ENCODE measurements at regions not wholly inside any gene's neighbourhood (a gene's known extent, or its start where the extent isn't known, plus 50 kb on each side); places are given as distances from the start of the nearest gene placed in this dataset.

DNA sequence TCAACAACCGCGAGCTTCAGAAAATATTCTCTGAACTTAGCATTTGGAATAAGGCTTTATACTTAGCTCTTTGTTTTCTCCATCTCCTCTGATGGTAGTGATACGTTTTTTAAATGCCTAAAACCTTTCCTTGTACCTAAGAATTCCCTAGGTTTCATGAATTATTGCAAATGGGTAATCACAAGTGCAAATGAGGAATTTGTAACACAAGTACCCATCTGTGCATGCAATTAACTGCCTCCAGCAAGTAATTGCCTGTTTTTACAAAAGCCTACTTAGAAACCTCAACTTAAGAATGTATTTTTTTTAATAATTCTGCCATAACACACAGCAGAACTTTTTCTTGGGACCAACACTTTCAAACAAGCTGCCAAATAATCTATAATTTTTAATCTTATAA is 149.2 kb downstream of the PHLDA1 start (continued):
- TF ChIP-seq ZNF518B (CRISPR knock-in tag; IDR thresholded peaks at IDR 0.05) (no peak), KDM1A (IDR thresholded peaks at IDR 0.05) (no peak), CCAR2 (IDR thresholded peaks at IDR 0.05; ENCODE audit: low read depth, low read length) (no peak), ZNF696 (CRISPR knock-in tag; conservative IDR thresholded peaks at IDR 0.05) (no peak), ZNF121 (CRISPR knock-in tag; conservative IDR thresholded peaks at IDR 0.05) (no peak), BRF1 (IDR thresholded peaks at IDR 0.05; ENCODE audit: borderline replicate concordance, extremely low read depth, insufficient read length) (no peak), SMARCA4 (IDR thresholded peaks at IDR 0.05) (no peak)
- TF ChIP-seq, protein P1, sequence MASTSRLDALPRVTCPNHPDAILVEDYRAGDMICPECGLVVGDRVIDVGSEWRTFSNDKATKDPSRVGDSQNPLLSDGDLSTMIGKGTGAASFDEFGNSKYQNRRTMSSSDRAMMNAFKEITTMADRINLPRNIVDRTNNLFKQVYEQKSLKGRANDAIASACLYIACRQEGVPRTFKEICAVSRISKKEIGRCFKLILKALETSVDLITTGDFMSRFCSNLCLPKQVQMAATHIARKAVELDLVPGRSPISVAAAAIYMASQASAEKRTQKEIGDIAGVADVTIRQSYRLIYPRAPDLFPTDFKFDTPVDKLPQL (IDR thresholded peaks at IDR 0.05; ENCODE audit: extremely low read depth, insufficient read length) = no peak

DNA sequence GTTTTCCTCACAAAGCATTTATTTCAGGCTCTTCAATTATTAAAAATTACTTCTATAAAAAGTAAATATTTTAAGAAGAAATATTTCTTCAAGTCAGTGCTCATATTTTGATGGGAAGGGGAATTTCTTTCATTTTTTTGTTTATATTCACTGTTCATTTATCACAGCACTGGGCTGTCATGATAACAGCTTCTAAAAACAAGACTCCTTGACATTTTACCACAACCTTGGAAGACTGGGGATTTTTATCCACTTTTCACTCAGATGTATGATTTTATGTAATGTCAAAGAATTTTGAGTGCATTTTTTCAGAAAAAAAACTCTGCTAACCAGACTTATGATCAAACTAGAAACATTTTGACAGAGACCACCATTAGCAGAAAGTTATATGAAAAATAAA is 149.7 kb downstream of the PHLDA1 start:
- POLR2A ChIA-PET = interaction anchor here (0.7 to 1.5 kb wide), 3 partner anchors 9 to 245 kb away, joined by 3 to 4 read pairs (median 3); no protein-coding TSS in a partner anchor
- in situ Hi-C loops (cut with MboI) = no loop called here
- CTCF ChIA-PET (ENCODE audit: low intra/inter-chr PET ratio) = no interaction called here
- TF ChIP-seq, protein P2, sequence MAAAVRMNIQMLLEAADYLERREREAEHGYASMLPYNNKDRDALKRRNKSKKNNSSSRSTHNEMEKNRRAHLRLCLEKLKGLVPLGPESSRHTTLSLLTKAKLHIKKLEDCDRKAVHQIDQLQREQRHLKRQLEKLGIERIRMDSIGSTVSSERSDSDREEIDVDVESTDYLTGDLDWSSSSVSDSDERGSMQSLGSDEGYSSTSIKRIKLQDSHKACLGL (CRISPR knock-in tag; IDR thresholded peaks at IDR 0.05; ENCODE audit: borderline replicate concordance, poor library complexity, severe bottlenecking) = no peak
- TF ChIP-seq MBD2 (IDR thresholded peaks at IDR 0.05; ENCODE audit: borderline replicate concordance, low read depth) = no peak
- TF ChIP-seq ZC3H4 (CRISPR knock-in tag; IDR thresholded peaks at IDR 0.05; ENCODE audit: borderline replicate concordance) = no peak
- no peak for TF ChIP-seq MXI1 (IDR thresholded peaks at IDR 0.05; ENCODE audit: low read depth, low read length)
- no peak for TF ChIP-seq CHD4 (IDR thresholded peaks at IDR 0.05; ENCODE audit: insufficient read depth, insufficient replicate concordance, low read depth, low read length, poor library complexity, severe bottlenecking)
- TF ChIP-seq, protein P3, sequence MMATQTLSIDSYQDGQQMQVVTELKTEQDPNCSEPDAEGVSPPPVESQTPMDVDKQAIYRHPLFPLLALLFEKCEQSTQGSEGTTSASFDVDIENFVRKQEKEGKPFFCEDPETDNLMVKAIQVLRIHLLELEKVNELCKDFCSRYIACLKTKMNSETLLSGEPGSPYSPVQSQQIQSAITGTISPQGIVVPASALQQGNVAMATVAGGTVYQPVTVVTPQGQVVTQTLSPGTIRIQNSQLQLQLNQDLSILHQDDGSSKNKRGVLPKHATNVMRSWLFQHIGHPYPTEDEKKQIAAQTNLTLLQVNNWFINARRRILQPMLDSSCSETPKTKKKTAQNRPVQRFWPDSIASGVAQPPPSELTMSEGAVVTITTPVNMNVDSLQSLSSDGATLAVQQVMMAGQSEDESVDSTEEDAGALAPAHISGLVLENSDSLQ (IDR thresholded peaks at IDR 0.05) = peak; percentile 39; the same call in 1 of the 2 replicates
- TF ChIP-seq TCF3 (CRISPR knock-in tag; IDR thresholded peaks at IDR 0.05) = peak; percentile 54
- 0 out of 2 replicates have a peak, but pooled peaks have one; percentile 27 for TF ChIP-seq ARID1B (IDR thresholded peaks at IDR 0.05)

More for the DNA sequence above, 149.7 kb downstream of the PHLDA1 start:
- H3K9ac ChIP-seq (ENCODE audit: insufficient read depth in 1 of 2, low read depth in 2 of 2, low read length in 2 of 2) = no peak overlapping the region
- intact Hi-C loops (cut with micrococcal nuclease) = no loop called here
- no peak overlapping the region for H3K4me3 ChIP-seq
- no TSS peak for BruUV-seq (replicated peaks)
- ATAC-seq (no peak), FAIRE-seq (no peak), DNase-seq (ENCODE audit: extremely low read depth in 1 of 4, low spot score in 3 of 4) (no peak)
- H3K9me3 ChIP-seq (replicated peaks; ENCODE audit: control insufficient read depth, insufficient read depth, low read depth, low read length) = no peaks in the 10 kb centered on the region
- H3K4me1 ChIP-seq (replicated peaks in 1 of 2; ENCODE audit: control insufficient read depth in 2 of 2, insufficient read depth in 2 of 2, low read length in 2 of 2) = no peaks in the 10 kb centered on the region
- no peaks in the 10 kb centered on the region; a peak in 1 of 5 replicates for H3K27me3 ChIP-seq (ENCODE audit: control insufficient read depth in 2 of 2, insufficient read depth in 2 of 2, low read length in 2 of 2)
- no peak overlapping the region for H3K27ac ChIP-seq (ENCODE audit: extremely low read depth, low read depth, low read length)
- H3K9me1 ChIP-seq (ENCODE audit: control insufficient read depth, insufficient read depth, low read length) = no peaks in the 10 kb centered on the region
- H2AFZ ChIP-seq (ENCODE audit: low read depth, low read length) = no peak overlapping the region
- no peaks in the 10 kb centered on the region for H3K79me2 ChIP-seq (ENCODE audit: control insufficient read depth, insufficient read depth, low read length)
- no peaks in the 10 kb centered on the region for H3K36me3 ChIP-seq (ENCODE audit: control insufficient read depth, insufficient read depth, low read length)
- no peaks in the 10 kb centered on the region for H4K20me1 ChIP-seq (replicated peaks; ENCODE audit: control insufficient read depth, insufficient read depth, low read length)
- H3K4me2 ChIP-seq (ENCODE audit: insufficient read depth, low read length) = no peak overlapping the region
